ENCODE measurements at regions not wholly inside any gene's neighbourhood (a gene's known extent, or its start where the extent isn't known, plus 50 kb on each side); places are given as distances from the start of the nearest gene placed in this dataset.
A peak's percentile ranks its signal among the peaks of the same experiment; 100 is the strongest.

- 0 out of 2 replicates have a peak overlapping the region, but pooled peaks have one; percentile 7 for H2AK5ac ChIP-seq (ENCODE audit: low read depth, low read length)
- no peak overlapping the region for H4K8ac ChIP-seq (ENCODE audit: extremely low read depth, insufficient read depth, low read length)
- H2AFZ ChIP-seq (ENCODE audit: low read length) = peak overlapping the region; percentile 42; the same call in 1 of the 2 replicates
- peak overlapping the region in 1 of 2 experiments; percentile 6; a peak in 2 of 4 replicates for H3K4me2 ChIP-seq (ENCODE audit: insufficient read depth in 1 of 2, low read depth in 2 of 2, low read length in 2 of 2)
- no peaks in the 10 kb centered on the region for H3K36me3 ChIP-seq (ENCODE audit: control insufficient read depth in 2 of 4, insufficient read depth in 4 of 4, low read length in 3 of 4)
- no peaks in the 10 kb centered on the region for H4K20me1 ChIP-seq (replicated peaks in 1 of 2; ENCODE audit: control insufficient read depth in 1 of 2, insufficient read depth in 2 of 2, low read length in 2 of 2)
- no peak overlapping the region for H3K56ac ChIP-seq (replicated peaks; ENCODE audit: insufficient read length, low read depth, low read length)
- FAIRE-seq (peak; percentile 63), DNase-seq (ENCODE audit: low read depth in 1 of 2, low spot score in 2 of 2) (no peak)
- no peak overlapping the region for H3K9ac ChIP-seq (replicated peaks in 1 of 4; ENCODE audit: extremely low read depth in 1 of 4, low read depth in 3 of 4, low read length in 3 of 4)
- H3K27me3 ChIP-seq (replicated peaks in 1 of 4; ENCODE audit: control insufficient read depth in 3 of 4, extremely low read depth in 1 of 4, insufficient read depth in 3 of 4, low read length in 3 of 4) = no peaks in the 10 kb centered on the region
- no peak overlapping the region for H3K18ac ChIP-seq (ENCODE audit: extremely low read depth, low read length)
- no peak overlapping the region for H3K27ac ChIP-seq (ENCODE audit: low read depth, low read length)
- H4K5ac ChIP-seq (ENCODE audit: insufficient read length, low read depth, low read length) = no peak overlapping the region
- H3K23me2 ChIP-seq (ENCODE audit: low read depth, low read length) = no peaks in the 10 kb centered on the region
- no peak overlapping the region for H3K4ac ChIP-seq (replicated peaks; ENCODE audit: insufficient read length, low read depth, low read length)
- TF ChIP-seq CEBPB (IDR thresholded peaks at IDR 0.05; ENCODE audit: low read depth, low read length) (0 out of 2 replicates have a peak, but pooled peaks have one; percentile 7), SUZ12 (IDR thresholded peaks at IDR 0.05; ENCODE audit: low read length) (no peak)
- no peak overlapping the region for H2BK5ac ChIP-seq (ENCODE audit: low read depth, low read length)
- H2BK120ac ChIP-seq (replicated peaks; ENCODE audit: low read depth, low read length) = no peak overlapping the region
- 80% methylated on average over 9 of the region's 9 CpGs; no CpG with 5 or more reads in 1 of the 2 experiments for WGBS, 2 experiments (ENCODE audit: extremely low coverage in 1 of 2, insufficient coverage in 1 of 2, insufficient read length in 1 of 2, insufficient replicate concordance in 2 of 2, low coverage in 1 of 2, low lambda C conversion rate in 2 of 2, missing lambda C conversion rate in 1 of 2)
- no peak overlapping the region for H3K14ac ChIP-seq (ENCODE audit: insufficient read length)
- no peak overlapping the region for H3K23ac ChIP-seq (ENCODE audit: insufficient read length)
- CTCF ChIA-PET (ENCODE audit: partially characterized antibody) = interaction anchor here (0.9 to 1.2 kb wide), 2 partner anchors 105 to 155 kb away, joined by 3 to 4 read pairs; no protein-coding TSS in a partner anchor
- H2BK20ac ChIP-seq (ENCODE audit: low read length) = no peak overlapping the region
- H2BK12ac ChIP-seq (ENCODE audit: low read depth, low read length) = no peak overlapping the region
- H3K4me1 ChIP-seq (replicated peaks in 1 of 4; ENCODE audit: control insufficient read depth in 3 of 4, insufficient read depth in 4 of 4, low read length in 3 of 4) = peaks cover 0 to 13% (median 3%) of the 10 kb centered on the region in 4 experiments; a peak in 4 of 7 replicates
- no peaks in the 10 kb centered on the region for H3K9me3 ChIP-seq (ENCODE audit: insufficient read depth in 2 of 2, low read depth in 1 of 2, low read length in 1 of 2)
- H3K79me2 ChIP-seq (ENCODE audit: control insufficient read depth in 1 of 2, insufficient read depth in 2 of 2, low read length in 2 of 2) = no peaks in the 10 kb centered on the region
- POLR2A ChIA-PET (ENCODE audit: partially characterized antibody) = interaction anchor here (1.3 to 1.4 kb wide), 2 partner anchors 9 to 18 kb away, joined by 3 to 5 read pairs; no protein-coding TSS in a partner anchor
- H4K91ac ChIP-seq (replicated peaks; ENCODE audit: insufficient read length, low read length) = no peak overlapping the region
- H2BK15ac ChIP-seq (ENCODE audit: low read length) = no peak overlapping the region
- no peak overlapping the region for H3K4me3 ChIP-seq (ENCODE audit: extremely low read depth in 1 of 4, insufficient read depth in 2 of 4, low read depth in 3 of 4, low read length in 4 of 4)
- H3K79me1 ChIP-seq (ENCODE audit: low read depth, low read length) = no peaks in the 10 kb centered on the region
These were observed 339.5 kb downstream of the DHX15 start for GRCh38 chr4:24244663-24245490.
